ENCODE measurements at regions not wholly inside any gene's neighbourhood (a gene's known extent, or its start where the extent isn't known, plus 50 kb on each side); places are given as distances from the start of the nearest gene placed in this dataset.

DNA sequence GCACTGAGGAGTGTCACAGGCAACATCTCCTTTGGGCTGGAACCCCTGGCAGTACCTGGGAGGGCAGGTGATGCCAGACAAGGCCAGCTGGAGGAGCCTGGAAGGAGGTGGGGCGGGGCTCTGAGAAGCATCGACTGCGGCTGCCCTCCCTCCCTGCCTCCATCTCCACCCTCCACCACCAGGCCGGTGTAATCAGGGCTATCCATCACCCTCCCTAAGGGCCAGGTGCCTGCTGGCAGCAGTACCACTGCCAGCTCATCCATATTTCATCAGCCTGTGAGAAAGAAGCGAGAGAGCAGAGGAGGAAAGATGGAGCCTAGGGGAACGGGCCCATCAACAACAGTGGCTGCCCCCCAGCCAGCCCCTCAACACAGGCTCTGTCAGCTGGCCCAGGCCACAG lies 51.4 kb upstream of the RASD2 start:
- TF ChIP-seq, protein P1, sequence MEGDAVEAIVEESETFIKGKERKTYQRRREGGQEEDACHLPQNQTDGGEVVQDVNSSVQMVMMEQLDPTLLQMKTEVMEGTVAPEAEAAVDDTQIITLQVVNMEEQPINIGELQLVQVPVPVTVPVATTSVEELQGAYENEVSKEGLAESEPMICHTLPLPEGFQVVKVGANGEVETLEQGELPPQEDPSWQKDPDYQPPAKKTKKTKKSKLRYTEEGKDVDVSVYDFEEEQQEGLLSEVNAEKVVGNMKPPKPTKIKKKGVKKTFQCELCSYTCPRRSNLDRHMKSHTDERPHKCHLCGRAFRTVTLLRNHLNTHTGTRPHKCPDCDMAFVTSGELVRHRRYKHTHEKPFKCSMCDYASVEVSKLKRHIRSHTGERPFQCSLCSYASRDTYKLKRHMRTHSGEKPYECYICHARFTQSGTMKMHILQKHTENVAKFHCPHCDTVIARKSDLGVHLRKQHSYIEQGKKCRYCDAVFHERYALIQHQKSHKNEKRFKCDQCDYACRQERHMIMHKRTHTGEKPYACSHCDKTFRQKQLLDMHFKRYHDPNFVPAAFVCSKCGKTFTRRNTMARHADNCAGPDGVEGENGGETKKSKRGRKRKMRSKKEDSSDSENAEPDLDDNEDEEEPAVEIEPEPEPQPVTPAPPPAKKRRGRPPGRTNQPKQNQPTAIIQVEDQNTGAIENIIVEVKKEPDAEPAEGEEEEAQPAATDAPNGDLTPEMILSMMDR (conservative IDR thresholded peaks at IDR 0.05), result no peak
- TF ChIP-seq ZFX (IDR thresholded peaks at IDR 0.05), result no peak
